Stimulated activated CD4-positive, alpha-beta T cell treated with anti-CD3 and anti-CD28 coated beads, Interleukin-1b, Interleukin-23, amount 100 ng/mL, for 1 hour (primary cell): ENCODE measurements at regions not wholly inside any gene's neighbourhood (a gene's known extent, or its start where the extent isn't known, plus 50 kb on each side); places are given as distances from the start of the nearest gene placed in this dataset.

Experiments
- DNase-seq, 2 donors: peaks; one replicate each; pipeline ENCODE4 v3.0.0-alpha.2; 2020; ENCODE audit warnings: low read depth in 2 of 2

- no peak for DNase-seq
Measured at GRCh38 chr1:34701326-34702060, 53.4 kb upstream of the GJB5 start.
